OCI-LY1 (cell line): ENCODE measurements at regions not wholly inside any gene's neighbourhood (a gene's known extent, or its start where the extent isn't known, plus 50 kb on each side); places are given as distances from the start of the nearest gene placed in this dataset.
A peak's percentile ranks its signal among the peaks of the same experiment; 100 is the strongest.

Experiments
- H2AFZ ChIP-seq: fragments of 200-600 bp; sonication (generic), shearing (Covaris generic); 2 replicates; pipeline ENCODE4 v1.6.0; 2014; ENCODE audit warnings: antibody characterized with exemption, mild to moderate bottlenecking, low read length
- H3F3A ChIP-seq: fragments of 200-600 bp; sonication (generic), shearing (Covaris generic); 2 replicates; pipeline ENCODE4 v1.6.0; 2014; ENCODE audit warnings: mild to moderate bottlenecking, antibody characterized with exemption, low read length, moderate library complexity; ENCODE audit not compliant: insufficient read depth
- H3K27ac ChIP-seq: fragments of 200-600 bp; sonication (generic); 2 replicates; pipeline ENCODE4 v1.5.1; 2014; ENCODE audit warnings: low read length, mixed run types, mild to moderate bottlenecking, low read depth; ENCODE audit not compliant: poor library complexity, severe bottlenecking
- H3K27me3 ChIP-seq: fragments of 200-600 bp; sonication (generic); 2 replicates; pipeline ENCODE4 v1.6.0; 2014; ENCODE audit warnings: antibody characterized with exemption, mild to moderate bottlenecking, low read length, moderate library complexity; ENCODE audit not compliant: insufficient read depth
- H3K36me3 ChIP-seq: fragments of 200-600 bp; sonication (generic); 2 replicates; pipeline ENCODE4 v1.6.1; 2014; ENCODE audit warnings: mild to moderate bottlenecking, antibody characterized with exemption, low read length, moderate library complexity, mixed read lengths; ENCODE audit not compliant: insufficient read depth
- H3K4me1 ChIP-seq: fragments of 200-600 bp; sonication (generic); 2 replicates; pipeline ENCODE4 v1.5.1; 2014; ENCODE audit warnings: mild to moderate bottlenecking, low read length, moderate library complexity; ENCODE audit not compliant: insufficient read depth, severe bottlenecking
- H3K4me2 ChIP-seq: fragments of 200-600 bp; sonication (generic), shearing (Covaris generic); 2 replicates; pipeline ENCODE4 v1.6.1; 2014; ENCODE audit warnings: low read length
- H3K4me3 ChIP-seq: fragments of 200-600 bp; sonication (generic); 2 replicates; pipeline ENCODE4 v1.5.1; 2014; ENCODE audit warnings: low read length, low read depth, mild to moderate bottlenecking, mixed read lengths; ENCODE audit not compliant: poor library complexity, severe bottlenecking
- H3K79me2 ChIP-seq: fragments of 200-600 bp; shearing (Covaris generic); 2 replicates; pipeline ENCODE4 v1.6.1; 2016; ENCODE audit warnings: mixed run types, low read length, mixed read lengths; ENCODE audit not compliant: insufficient read depth
- H3K9ac ChIP-seq: fragments of 200-600 bp; sonication (generic), shearing (Covaris generic); 2 replicates; pipeline ENCODE4 v1.6.1; 2014; ENCODE audit warnings: mild to moderate bottlenecking, low read length, mixed read lengths
- H3K9me2 ChIP-seq: fragments of 200-600 bp; sonication (generic), shearing (Covaris generic); 2 replicates; pipeline ENCODE4 v1.6.1; 2014; ENCODE audit warnings: low read depth, mild to moderate bottlenecking, low read length, mixed read lengths
- H3K9me3 ChIP-seq: fragments of 200-600 bp; shearing (Covaris generic); 2 replicates; pipeline ENCODE4 v1.6.1; 2014; ENCODE audit warnings: low read length, mixed read lengths
- H4K20me1 ChIP-seq: fragments of 200-600 bp; sonication (generic), shearing (Covaris generic); 2 replicates; pipeline ENCODE4 v1.6.0; 2016; ENCODE audit warnings: mild to moderate bottlenecking, low read length; ENCODE audit not compliant: insufficient read depth
- EZH2 ChIP-seq: fragments of 200-600 bp; sonication (generic), shearing (Covaris generic); IDR thresholded peaks from 2 replicates; pipeline ENCODE4 v1.8.0; 2017; ENCODE audit warnings: borderline replicate concordance, mixed run types, mild to moderate bottlenecking, antibody characterized with exemption, low read length, moderate library complexity, mixed read lengths
- TF ChIP-seq, protein P1 (sequence below): fragments of 200-600 bp; sonication (generic), shearing (Covaris generic); IDR thresholded peaks from 2 replicates; pipeline ENCODE4 v1.5.1; 2017; ENCODE audit warnings: mild to moderate bottlenecking, antibody characterized with exemption, low read length, moderate library complexity, mixed read lengths

DNA sequence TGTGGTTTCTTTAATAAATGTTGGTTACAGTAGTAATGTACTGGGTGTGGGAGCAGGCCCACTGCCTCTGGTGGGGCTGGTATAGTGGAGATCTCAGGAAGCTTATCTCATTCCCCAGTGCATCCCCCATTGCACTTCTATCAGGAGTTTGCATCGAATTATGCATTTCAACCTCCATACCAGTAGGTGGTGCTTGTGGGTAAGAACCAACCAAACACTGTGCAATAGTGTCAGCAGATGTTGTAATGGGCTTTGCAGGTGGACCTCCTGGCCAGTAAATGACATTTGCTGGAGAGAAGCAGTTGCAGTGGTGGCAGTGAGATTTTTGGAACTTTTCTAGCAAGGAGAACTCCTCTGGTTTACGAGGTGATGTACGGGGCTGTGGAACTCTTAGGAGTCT, 150.6 kb downstream of the POU3F4 start:
- no peaks in the 10 kb centered on the region for H3F3A ChIP-seq
- H4K20me1 ChIP-seq = no peaks in the 10 kb centered on the region
- H3K27ac ChIP-seq = no peak overlapping the region
- no peaks in the 10 kb centered on the region for H3K4me1 ChIP-seq
- H2AFZ ChIP-seq = no peak overlapping the region
- no peak overlapping the region for H3K9ac ChIP-seq
- H3K4me2 ChIP-seq = no peak overlapping the region
- H3K79me2 ChIP-seq = no peaks in the 10 kb centered on the region
- no peaks in the 10 kb centered on the region for H3K9me3 ChIP-seq
- no peaks in the 10 kb centered on the region for H3K36me3 ChIP-seq
- H3K9me2 ChIP-seq = no peaks in the 10 kb centered on the region
- no peaks in the 10 kb centered on the region for H3K27me3 ChIP-seq
- H3K4me3 ChIP-seq = no peak overlapping the region
- no peak for TF ChIP-seq EZH2
- TF ChIP-seq, protein P1, sequence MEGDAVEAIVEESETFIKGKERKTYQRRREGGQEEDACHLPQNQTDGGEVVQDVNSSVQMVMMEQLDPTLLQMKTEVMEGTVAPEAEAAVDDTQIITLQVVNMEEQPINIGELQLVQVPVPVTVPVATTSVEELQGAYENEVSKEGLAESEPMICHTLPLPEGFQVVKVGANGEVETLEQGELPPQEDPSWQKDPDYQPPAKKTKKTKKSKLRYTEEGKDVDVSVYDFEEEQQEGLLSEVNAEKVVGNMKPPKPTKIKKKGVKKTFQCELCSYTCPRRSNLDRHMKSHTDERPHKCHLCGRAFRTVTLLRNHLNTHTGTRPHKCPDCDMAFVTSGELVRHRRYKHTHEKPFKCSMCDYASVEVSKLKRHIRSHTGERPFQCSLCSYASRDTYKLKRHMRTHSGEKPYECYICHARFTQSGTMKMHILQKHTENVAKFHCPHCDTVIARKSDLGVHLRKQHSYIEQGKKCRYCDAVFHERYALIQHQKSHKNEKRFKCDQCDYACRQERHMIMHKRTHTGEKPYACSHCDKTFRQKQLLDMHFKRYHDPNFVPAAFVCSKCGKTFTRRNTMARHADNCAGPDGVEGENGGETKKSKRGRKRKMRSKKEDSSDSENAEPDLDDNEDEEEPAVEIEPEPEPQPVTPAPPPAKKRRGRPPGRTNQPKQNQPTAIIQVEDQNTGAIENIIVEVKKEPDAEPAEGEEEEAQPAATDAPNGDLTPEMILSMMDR = peak; percentile 52
